22Rv1 (cell line): ENCODE measurements at regions not wholly inside any gene's neighbourhood (a gene's known extent, or its start where the extent isn't known, plus 50 kb on each side); places are given as distances from the start of the nearest gene placed in this dataset.

Experiments
- CTCF ChIP-seq: fragments of 450-650 bp; IDR thresholded peaks from 2 replicates; pipeline ENCODE4 v1.5.1; 2017; ENCODE audit warnings: mild to moderate bottlenecking
- ZFX ChIP-seq: fragments of 450-650 bp; IDR thresholded peaks from 2 replicates; pipeline ENCODE4 v1.6.1; 2017; ENCODE audit warnings: antibody characterized with exemption, borderline replicate concordance

- TF ChIP-seq CTCF (no peak), ZFX (no peak)
Measured at GRCh38 chr4:158376106-158376840, 145.4 kb upstream of the RXFP1 start.
